ENCODE measurements at regions not wholly inside any gene's neighbourhood (a gene's known extent, or its start where the extent isn't known, plus 50 kb on each side); places are given as distances from the start of the nearest gene placed in this dataset.

DNA sequence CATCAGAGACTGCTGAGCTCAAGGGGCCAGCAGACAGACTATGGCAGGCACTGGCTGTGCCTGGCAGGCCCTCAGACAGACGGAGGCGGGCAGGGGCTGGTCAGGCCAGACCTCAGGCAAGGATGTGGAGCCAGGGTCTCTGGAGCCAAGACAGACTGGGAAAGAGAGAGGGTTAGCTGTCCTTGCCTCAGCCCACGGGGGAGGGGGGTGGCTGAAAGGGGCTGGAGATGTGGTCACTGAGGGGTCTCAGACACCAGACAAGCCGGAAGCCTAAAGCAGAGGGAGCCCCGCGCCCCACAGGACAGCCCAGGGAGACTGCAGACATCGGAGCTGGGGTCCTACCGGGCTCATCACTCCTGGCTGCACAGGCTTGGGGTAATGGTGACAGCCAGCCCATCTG is 141.2 kb upstream of the FOXD4L5 start:
- TF ChIP-seq, protein P1, sequence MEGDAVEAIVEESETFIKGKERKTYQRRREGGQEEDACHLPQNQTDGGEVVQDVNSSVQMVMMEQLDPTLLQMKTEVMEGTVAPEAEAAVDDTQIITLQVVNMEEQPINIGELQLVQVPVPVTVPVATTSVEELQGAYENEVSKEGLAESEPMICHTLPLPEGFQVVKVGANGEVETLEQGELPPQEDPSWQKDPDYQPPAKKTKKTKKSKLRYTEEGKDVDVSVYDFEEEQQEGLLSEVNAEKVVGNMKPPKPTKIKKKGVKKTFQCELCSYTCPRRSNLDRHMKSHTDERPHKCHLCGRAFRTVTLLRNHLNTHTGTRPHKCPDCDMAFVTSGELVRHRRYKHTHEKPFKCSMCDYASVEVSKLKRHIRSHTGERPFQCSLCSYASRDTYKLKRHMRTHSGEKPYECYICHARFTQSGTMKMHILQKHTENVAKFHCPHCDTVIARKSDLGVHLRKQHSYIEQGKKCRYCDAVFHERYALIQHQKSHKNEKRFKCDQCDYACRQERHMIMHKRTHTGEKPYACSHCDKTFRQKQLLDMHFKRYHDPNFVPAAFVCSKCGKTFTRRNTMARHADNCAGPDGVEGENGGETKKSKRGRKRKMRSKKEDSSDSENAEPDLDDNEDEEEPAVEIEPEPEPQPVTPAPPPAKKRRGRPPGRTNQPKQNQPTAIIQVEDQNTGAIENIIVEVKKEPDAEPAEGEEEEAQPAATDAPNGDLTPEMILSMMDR (IDR thresholded peaks at IDR 0.05), result no peak
- TF ChIP-seq POLR2A (IDR thresholded peaks at IDR 0.05) (no peak), POLR2AphosphoS5 (IDR thresholded peaks at IDR 0.05) (no peak)

Measured in gastroesophageal sphincter (tissue), 3 donors.